HG02798 (cell line): ENCODE measurements at regions not wholly inside any gene's neighbourhood (a gene's known extent, or its start where the extent isn't known, plus 50 kb on each side); places are given as distances from the start of the nearest gene placed in this dataset.
"Not testable (repeated sequence)": the region's sequence is repeated elsewhere in the genome, so short reads cannot be mapped to it uniquely, and the experiment has no call there.

ENCODE experiments used
- ATAC-seq: cut with Tn5 transposase; IDR thresholded peaks from one replicate; pipeline ENCODE4 v1.9.1; 2021; ENCODE audit warnings: mild to moderate bottlenecking; ENCODE audit not compliant: unreplicated experiment, poor library complexity

DNA sequence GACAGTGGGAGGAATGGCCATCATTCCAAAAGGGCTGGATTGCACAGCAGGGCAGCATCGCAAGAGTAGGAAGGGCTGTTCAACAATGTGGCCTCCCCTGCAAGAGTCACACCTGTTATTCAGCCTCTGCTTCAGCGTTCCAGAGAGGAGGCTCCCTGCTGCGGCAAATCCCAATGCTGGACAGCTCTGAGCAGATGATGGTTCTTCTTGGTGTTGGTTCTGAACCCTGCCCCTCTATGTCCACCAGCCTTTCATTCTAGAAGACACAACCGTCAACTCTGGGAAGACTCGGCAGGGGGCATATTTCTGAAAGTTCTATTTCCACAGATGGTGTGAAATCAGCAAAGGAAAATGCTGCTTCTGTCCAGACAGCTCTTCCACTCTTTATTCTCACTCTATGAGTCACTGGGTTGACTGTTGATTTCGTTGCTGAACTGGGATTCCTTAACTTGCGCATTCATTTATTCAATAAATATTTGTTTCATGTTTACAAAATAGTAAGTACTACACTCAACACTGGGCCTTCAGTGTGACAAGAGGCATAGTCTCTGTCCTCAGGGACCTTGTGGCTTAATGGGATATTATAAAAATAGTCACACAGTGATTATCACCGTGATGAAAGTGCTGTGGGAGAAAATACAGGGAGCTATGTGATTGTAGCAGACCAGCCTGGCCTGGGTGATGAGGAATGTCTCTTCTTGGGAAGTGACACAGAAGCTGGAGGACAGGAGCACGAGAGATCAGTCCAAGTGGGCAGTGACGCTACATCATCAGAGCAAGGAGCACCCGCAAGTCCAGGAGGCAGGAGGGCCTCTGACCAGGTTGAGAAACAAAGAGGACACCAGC, 260.3 kb downstream of the SIPA1L2 start:
- ATAC-seq: no peak

- no peak for ATAC-seq
These were observed 261.1 kb downstream of the SIPA1L2 start for GRCh38 chr1:232368821-232369321.

DNA sequence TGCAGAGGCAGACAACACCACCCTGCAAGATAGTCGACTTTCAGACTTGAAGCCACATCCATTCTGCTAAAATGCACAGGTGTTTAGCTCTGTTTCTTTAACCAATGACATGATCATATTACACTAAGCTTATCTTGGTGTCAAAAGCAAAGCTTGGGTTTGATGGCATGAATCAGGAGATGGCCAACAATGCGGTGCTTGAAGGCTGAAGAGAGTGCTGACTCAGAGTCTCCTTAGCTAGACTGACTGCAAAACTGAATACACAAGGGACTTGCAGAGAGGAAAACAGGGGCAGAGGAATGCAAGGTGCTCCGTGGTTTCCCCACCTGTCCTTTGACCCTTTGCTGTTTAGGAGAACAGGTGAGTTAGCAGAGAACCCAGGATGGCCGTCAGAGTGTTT, 262.6 kb downstream of the SIPA1L2 start:
- ATAC-seq: no peak

DNA sequence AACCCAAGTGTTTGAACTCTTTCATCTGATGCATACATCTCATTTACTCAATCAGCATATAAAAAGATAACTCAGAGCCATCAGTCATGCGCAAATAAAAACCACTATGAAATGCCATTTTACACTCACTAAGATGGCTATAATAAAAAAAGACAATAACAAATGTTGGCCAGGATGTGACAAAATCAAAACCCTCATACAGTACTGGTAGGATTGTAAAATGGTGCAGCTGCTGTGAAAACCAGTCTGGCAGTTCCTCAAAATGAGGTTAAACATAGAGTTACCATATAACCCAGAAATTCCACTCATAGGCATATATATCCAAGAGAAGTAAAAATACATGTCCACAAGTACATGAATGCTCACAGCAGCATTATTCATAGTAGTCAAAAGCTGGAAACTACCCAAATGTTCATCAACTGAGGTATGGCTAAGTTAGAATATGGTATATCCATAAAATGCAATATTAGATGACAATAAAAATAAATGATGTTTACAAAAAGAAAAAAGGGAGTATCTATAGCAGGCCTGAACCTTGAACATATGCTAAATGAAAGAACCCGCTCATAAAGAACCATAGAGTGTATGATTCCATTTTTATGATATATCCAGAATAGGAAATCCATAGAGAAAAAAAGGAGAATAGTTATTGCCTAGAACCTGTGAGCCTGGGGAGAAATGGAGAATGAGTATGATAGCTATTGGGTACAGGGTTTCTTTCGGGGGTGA, 265.1 kb downstream of the SIPA1L2 start:
- ATAC-seq: no peak

DNA sequence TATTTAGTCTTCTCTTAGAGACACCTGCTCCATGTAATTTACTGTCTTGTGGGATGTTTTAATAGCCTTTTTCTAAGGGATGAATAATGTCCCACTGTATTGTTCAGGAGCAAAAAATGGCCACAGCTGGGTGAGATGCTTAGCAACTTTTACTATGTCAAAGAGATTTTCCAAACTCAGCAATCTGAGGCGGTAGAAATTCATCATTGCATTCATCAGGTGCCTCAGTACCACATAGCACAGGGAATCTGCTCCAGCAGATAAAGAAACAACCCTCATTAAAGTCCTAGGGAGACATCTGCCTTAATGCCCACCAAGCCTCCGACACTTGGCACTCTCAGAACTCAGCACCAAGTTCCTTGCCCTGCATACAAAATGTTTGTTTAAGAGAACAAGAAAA, 266.9 kb downstream of the SIPA1L2 start:
- no peak for ATAC-seq

- ATAC-seq: no peak
These were observed 272.5 kb downstream of the SIPA1L2 start for GRCh38 chr1:232357416-232357815.

- no peak for ATAC-seq
These were observed 274.5 kb downstream of the SIPA1L2 start for GRCh38 chr1:232355162-232356006.

- no peak for ATAC-seq
These were observed 276.9 kb downstream of the SIPA1L2 start for GRCh38 chr1:232353001-232353400.

- ATAC-seq: no peak
These were observed 277.6 kb downstream of the SIPA1L2 start for GRCh38 chr1:232352366-232352765.

DNA sequence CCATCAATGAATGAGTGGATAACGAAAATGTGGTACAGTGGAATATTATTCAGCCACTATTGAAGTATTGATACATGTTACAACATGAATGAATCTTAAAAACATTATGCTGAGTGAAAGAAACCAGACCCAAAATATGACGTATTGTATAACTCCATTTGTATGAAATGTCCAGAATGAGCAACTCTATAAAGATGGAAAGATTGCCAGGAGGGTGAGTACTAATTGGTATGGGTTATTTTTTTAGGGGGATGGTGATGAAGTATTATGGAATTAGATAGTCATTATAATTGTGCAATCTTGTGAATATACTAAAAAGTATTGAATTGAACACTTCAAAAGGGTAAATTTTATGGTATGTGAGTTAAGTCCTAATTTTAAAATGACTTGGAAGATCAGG, 278.6 kb downstream of the SIPA1L2 start:
- no peak for ATAC-seq

DNA sequence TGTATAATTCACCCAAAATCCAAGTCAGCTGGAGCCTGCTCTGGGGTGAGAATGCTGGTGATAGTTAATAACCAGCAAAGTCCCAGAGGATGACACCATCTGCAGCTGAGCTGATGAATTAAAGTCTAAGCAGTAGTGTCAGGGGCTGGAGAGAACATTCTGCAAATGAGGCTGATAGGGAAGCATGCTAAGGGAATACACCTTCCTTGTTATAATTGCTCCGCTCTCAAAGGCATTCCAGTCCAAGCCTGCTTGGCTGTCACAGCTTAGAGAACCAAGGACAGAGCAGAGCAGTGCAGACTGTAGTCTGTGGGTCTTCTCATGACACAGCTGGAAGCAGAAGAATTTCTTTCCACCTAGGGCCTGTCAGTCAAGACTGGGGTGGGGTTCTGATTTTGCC, 283.1 kb downstream of the SIPA1L2 start:
- no peak for ATAC-seq

GRCh38 chr1:232344791-232345399, 285.0 kb downstream of the SIPA1L2 start:
- no peak for ATAC-seq

DNA sequence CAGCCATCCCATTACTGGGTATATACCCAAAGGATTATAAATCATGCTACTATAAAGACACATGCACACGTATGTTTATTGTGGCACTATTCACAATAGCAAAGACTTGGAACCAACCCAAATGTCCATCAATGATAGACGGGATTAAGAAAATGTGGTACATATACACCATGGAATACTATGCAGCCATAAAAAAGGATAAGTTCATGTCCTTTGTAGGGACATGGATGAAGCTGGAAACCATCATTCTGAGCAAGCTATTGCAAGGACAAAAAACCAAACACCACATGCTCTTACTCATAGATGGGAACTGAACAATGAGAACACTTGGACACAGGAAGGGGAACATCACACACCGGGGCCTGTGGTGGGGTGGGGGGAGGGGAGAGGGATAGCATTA, 285.7 kb downstream of the SIPA1L2 start:
- not testable (repeated sequence) for ATAC-seq

DNA sequence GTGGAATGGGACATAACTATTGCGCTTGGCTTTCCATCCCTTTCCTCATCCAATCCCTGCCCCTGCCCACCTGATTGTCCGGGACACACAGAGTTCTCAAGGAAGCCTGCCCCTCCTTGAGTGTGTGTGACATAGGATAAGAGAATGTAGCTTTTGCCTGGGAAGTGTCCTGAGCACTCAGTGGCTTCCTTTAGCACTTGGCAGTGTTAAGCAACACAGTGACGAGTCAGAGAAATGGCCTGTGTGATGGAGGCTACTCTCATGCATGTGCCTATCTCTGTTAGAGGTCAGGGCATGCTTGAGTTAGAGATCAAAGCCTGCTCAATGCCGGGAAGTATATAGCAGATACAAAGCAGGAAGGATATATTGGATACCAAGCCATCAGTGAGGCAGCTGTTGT, 289.5 kb downstream of the SIPA1L2 start:
- no peak for ATAC-seq

GRCh38 chr1:232339073-232339472, 290.9 kb downstream of the SIPA1L2 start:
- ATAC-seq: no peak

DNA sequence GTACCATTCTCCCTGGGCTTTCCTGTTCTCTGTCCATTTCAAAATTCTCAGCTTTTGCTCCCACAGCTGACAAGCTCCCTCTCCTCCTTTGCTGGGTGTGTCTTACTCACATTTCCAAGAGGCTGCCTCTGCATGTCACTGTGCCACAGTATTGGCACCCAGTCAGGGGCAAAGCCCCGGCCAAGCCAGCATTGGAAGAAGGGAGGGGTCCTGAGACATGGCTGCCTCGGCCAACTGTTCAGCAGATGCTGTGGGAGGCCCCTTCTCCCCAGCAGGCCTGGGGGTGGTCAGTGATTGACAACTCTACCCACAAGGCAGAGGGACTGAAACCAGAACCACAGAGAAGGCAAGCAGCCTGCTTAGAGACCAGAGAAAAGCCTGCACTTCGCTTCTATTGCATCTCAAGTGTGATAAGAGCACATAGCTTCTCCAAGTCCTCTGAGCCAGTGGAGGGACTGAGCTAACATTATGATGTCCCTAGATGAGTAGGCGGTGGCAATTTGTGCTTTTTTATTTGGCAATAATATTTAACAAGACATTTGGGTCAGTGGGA, 294.1 kb downstream of the SIPA1L2 start:
- no peak for ATAC-seq

DNA sequence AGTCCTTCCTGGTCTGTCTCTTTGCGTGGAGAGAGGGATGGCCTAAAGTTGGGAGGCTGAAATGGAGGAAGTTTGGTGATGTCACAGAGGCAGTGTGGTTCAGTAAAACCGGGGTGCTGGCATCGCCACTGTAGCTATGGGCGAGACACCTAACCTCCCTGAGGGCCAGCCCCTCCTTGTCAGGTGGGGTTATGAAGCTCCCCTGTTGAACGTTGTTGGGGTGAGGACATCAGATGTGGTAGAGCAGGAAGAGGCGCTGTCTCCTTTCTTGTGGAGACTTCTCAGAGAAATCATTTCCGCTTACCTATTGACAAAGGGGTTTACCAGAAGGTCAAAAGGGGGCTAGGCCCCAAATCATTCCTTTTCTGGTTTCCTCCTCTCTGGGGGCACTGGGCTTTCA, 294.7 kb downstream of the SIPA1L2 start:
- ATAC-seq: no peak

- no peak for ATAC-seq
These were observed 295.1 kb downstream of the SIPA1L2 start for GRCh38 chr1:232334811-232335210.

- no peak for ATAC-seq
These were observed 295.7 kb downstream of the SIPA1L2 start for GRCh38 chr1:232334246-232334645.

GRCh38 chr1:232333419-232333767, 296.5 kb downstream of the SIPA1L2 start:
- ATAC-seq: no peak
